GM11168 (cell line): ENCODE measurements at regions not wholly inside any gene's neighbourhood (a gene's known extent, or its start where the extent isn't known, plus 50 kb on each side); places are given as distances from the start of the nearest gene placed in this dataset.
"Not testable (repeated sequence)": the region's sequence is repeated elsewhere in the genome, so short reads cannot be mapped to it uniquely, and the experiment has no call there.

Experiments used
- in situ Hi-C: fragments of 300-500 bp; cut with MboI; formaldehyde crosslinking; loops from one replicate; pipeline ENCODE4 v1.12.0; 2022; ENCODE audit warnings: low sequenced_read_pairs; ENCODE audit not compliant: unreplicated experiment

DNA sequence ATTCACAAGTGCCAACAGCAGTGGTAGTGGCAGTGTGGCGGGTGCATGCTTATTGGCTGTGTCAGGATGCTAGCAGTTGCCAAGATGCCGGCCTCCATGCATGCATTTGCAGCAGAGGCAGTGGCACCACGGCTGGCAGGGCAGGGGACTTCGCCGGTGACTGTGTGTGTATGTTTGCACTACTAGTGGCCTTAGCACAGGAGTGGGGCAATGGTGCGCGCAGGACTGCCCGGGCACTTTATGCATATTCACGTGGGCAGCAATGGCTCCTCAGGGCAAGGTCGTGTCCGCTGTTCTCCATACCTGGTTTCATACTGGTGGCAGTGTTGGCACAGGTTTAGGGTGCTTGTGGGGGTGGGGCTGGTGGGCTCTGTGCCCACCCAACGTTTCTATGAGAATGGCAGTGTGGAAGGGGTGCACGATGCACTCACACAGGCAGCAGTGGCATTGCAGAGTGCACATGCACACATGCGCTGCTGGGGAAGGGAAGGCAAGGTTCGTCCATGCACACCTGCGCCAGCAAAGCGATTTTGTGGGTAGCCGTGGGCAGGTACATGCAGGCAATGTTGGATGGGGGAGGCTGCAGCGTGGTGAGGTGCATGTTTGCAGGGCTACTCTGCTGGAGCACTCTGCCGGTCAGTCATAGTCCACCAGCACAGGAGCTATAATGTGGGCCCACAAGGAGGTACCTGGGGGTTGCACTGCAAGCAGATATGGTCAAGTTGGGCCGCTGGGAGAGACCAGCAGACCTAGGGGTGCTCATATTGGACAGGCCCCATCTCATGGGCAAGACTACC, 338.9 kb upstream of the TECRL start:
- in situ Hi-C loops, result no loop called here

DNA sequence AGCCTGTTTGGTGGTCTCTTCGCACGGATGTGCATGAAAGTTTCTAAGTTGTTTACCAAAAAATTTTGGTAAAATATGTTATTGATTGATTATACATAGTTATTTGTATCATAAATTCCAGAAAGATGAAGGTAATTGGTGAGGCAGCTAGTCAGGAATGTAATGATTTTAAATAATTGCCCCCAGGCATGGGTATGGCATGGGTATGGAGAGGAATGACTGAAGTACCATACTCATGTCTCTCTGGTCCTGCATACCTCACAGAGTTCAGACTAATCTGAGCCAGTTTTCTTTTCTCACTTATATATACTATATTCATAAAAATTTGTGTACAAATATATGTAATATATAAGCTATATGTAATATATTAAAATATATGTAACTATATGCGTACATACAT, 329.0 kb upstream of the TECRL start:
- in situ Hi-C loops, result no loop called here

DNA sequence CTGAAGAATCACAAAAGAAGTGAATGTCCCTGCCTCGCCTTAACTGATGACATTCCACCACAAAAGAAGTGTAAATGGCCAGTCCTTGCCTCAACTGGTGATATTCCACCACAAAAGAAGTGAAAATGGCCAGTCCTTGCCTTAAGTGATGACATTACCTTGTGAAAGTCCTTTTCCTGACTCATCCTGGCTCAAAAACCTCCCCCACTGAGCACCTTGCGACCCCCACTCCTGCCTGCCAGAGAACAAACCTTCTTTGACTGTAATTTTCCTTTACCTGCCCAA, 328.5 kb upstream of the TECRL start:
- in situ Hi-C loops, result not testable (repeated sequence)

DNA sequence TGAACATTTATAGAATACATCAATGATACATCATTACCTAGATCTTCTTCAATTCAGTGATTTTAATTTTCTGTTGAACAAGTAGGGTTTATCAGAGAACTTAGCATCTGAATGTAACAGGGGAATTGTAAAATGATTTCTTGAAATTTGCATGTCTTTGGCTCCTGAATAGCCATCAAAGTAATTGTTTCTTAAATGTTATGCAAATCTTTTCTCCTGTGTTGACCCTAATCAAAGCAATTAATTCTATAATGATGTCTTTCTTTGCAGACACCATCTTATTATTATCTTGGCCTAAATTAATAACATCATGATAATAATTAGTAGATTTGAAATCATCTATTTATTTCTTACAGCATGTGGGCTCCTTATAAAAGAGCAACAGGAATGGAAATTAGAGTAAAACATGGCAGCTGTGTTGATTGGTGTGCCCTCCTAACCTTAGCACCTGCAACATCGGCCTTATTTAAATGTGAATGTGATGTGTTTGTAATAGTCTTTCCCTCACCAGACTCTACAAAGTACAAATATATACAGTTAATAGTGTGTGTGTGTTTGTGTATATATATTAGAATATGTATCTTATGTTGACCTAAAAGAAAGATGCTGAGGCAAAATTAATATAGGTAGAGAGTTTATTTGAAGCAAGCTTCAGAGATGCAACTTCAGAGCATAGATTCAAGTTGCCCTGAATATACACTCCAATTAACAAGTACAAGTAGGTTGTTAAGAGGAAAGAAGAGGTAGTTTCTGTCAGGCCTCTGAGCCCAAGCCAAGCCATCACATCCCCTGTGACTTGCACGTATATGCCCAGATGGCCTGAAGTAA, 328.0 kb upstream of the TECRL start:
- in situ Hi-C loops, result no loop called here

DNA sequence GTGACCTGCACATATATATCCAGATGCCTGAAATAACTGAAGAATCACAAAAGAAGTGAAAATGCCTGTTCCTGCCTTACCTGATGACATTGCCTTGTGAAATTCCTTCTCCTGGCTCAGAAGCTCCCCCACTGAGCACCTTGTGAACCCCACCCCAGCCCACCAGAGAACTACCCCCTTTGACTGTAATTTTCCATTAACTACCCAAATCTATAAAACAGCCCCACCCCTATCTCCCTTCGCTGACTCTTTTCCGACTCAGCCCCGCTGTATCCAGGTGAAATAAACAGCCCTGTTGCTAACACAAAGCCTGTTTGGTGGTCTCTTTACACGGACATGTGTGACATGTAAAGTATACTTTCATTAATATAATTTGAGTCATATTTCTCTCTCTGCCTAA, 320.3 kb upstream of the TECRL start:
- in situ Hi-C loops, result no loop called here

DNA sequence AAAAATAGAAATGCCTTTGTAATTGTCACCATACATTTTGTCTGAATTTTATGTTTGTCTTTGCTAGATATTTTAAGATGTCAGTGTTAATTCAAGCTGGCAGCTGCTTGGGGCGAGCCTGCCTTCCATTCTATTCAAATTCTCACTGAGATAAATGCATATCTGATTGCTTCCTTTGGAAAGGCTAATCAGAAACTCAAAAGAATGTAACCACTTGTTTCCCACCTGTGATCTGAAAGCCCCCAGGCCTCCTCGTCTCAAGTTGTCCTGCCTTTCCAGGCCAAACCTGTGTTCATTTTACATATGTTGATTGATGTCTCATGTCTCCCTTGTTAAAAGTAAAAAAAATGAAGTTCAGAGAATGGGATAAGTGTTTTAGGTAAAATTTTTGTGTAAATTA, 318.7 kb upstream of the TECRL start:
- in situ Hi-C loops, result no loop called here

DNA sequence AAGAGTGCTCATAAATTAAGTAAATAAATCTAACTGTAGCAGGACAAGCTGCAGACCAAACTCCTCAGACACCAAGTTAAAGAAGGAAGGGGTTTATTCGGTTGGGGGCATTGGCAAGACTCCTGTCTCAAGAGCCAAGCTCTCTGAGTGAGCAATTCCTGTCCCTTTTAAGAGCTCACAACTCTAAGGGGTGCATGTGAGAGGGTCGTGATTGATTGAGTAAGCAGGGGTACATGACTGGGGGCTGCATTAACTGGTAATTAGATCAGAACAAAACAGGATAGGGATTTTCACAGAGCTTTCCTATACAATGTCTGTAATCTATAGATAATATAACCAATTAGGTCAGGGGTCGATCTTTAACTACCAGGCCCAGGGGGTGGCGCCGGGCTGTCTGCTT, 318.1 kb upstream of the TECRL start:
- in situ Hi-C loops, result not testable (repeated sequence)

DNA sequence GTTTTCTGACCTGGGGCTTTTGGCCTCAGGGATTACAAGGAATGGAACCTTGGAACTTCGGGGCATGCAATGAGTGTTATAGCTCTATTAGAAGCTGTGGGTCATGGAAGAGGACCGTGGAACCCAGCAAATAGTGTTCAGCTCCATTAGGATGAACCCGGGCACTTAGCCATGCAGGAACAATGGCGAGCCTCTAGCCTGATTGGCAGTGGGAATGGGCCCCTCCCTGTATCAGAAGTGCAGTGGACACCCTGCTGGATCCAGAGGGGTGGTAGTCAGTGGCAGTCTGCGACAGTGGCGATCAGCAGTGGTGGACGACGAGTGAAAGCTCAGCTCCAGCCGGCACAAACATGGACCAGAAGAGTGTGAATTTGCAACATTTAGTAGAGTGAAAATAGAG, 315.4 kb upstream of the TECRL start:
- in situ Hi-C loops, result no loop called here

DNA sequence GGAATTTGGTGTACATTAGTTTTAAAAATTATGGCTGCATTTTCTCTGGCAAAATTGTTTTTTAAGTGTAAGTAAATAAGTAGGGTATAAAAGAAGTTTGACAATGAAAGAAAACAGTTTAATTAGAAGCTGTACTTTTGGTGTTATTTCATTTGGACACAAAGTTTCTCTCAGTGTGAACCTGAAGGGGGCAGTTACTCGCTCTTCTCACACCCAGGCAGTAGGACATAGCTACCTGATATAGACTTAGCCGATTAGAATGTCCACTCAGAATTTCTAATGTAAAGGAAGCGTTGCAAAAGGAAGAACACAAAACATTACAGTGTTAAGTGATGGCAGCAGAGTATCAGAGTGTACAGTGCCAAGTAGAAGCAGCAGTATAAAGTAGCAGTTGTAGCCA, 311.9 kb upstream of the TECRL start:
- in situ Hi-C loops, result no loop called here

DNA sequence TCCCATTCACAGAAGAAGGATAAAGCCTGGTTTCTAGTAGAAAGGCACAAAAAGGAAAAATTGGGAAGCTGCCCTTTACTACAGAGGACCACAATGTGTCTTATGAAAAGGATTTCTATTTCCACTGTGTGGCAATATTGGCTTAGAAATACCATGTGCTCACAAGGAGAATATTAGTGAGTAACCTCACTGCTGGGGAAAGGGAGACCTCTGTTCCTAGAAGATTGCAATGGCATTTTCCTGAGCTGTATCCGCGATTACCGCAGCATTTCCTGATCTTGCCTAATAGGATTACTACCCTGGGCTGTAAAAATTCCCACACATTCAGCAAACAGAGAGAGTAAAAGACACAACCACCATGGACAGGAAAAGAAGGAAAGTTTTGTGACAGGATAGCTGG, 308.8 kb upstream of the TECRL start:
- in situ Hi-C loops, result no loop called here

DNA sequence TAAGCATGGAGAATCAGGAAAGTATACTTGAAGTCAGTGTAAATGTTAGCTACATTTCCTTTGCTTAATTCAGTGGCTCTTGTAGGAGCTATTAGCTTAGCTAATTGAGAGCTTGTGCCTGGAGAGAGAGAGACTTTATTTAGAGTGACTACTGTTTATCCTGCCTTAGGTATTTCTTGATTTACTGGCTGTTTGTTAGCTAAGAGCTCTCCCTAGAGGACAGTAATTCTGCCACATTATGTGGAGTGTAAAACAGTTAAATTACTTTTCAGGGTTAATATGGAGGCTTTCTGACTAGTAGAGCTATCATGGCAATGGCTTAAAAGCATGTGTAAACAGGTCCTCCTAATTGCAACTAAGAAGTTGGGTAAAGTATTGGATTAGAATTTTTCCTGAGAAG, 306.5 kb upstream of the TECRL start:
- in situ Hi-C loops, result no loop called here

DNA sequence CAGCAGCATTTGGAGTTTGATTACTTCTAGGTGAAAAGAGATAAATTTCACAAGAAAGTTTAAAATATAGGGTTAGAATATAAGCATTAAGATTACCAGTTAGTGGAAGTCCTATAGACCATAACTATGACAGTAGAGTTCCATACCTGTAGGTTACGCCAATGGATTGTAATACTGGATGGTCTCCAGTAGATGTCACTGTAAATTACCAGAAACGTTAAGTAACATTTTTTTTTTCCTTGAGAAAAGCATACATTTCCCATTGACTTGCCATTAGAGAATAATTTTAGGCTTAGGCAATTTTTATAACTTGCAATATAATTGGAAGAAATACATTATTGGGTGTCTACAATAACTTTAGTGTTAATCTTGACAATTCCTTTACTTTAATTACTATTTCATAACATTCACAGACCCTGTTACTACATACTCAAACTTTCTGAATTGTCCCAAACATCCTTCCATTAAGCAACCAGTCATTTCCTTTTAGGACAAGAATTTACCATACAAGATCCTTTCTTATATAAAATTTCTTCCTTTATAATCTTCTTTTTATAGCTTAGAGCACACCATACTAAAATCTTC, 304.1 kb upstream of the TECRL start:
- in situ Hi-C loops, result no loop called here

DNA sequence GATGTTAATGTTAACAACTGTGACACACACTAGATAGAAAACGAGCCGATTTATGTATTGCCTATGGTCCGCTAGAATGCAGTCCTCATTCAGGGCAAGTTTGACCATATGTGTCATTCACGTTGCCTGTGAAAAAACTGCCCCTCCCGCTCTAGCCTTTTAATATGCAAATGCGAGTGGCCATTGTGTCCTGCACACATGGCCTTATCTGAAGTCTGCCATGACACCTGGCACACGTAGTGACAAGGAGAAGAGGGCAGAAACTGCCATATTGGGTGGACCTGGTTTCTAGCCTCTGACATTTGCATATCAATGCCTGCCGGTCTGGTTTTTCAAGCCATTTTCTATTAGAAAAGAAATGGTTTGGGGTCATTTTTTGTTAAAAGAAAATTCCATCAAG, 303.3 kb upstream of the TECRL start:
- in situ Hi-C loops, result no loop called here

DNA sequence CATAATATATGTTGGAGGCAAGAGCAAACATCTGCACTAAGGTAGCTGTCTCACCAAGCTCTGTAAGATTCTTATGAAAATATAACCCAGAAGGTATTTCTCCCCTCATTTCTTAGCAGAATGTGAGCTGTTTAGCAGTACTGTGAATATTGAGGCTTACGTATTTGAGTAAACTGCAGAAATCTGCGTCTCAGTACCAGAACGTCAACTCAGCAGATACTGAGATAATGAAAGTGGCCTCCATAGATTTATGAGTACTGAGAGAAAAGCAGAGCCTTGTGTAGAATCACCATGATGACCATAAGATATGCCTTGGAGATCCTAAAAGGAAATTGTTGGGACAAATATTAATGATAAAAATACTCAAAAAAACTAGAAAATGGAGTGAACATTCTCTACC, 296.7 kb upstream of the TECRL start:
- in situ Hi-C loops, result no loop called here

DNA sequence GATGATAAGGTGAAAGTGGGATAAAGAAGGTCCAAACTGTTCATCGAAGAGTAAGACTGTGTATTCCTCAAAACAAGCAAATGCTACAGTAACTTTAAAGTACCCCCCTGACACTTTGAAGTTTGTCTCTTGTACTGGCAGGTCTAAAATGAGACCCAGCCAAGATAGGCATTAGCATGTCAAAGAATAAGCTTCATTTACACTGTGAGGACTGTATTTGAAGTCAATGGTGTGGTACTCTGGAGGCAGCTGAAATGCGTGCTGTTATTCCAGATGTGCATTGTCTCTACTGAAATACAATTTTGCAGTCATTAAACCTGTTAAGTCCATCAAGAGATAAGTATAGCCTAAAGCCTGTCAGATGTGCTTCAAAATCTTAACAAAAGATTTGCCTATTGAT, 288.9 kb upstream of the TECRL start:
- in situ Hi-C loops, result no loop called here

DNA sequence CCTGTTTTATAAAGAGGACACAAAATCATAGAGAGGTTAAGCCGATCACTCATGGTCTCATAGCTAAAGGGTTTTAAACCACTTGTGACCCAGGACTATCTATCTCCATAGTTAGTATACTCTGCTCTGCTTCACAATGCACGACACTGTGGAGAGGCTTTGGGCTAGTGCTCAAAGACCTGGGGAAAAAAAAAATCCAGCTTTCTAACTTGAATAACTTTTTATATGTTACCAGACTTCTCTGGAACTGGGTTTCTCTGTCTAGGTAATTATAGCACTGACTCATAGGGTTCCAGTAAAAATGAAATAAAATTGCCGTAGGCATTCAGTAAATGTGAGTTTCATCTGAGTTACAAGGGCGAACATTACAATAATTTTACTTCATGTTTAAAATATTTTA, 273.7 kb upstream of the TECRL start:
- in situ Hi-C loops, result no loop called here

DNA sequence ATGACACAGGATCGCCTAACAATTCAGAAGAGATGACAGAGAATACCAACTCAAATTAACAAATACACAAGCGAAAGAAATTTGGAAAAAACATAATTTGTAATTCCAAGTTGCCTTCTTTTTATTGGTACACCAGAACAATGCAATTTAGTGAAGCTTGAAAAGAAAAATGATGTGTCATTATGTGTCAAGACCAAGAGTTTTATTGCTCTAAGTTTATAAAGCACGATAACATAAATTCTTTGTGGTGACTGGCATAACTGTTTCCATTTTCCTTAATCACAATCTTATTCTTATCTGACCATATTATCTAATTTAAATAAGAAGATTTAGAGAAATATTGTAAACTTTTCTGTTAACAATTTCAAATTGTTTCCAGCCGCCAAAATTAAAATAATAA, 273.2 kb upstream of the TECRL start:
- in situ Hi-C loops, result no loop called here

DNA sequence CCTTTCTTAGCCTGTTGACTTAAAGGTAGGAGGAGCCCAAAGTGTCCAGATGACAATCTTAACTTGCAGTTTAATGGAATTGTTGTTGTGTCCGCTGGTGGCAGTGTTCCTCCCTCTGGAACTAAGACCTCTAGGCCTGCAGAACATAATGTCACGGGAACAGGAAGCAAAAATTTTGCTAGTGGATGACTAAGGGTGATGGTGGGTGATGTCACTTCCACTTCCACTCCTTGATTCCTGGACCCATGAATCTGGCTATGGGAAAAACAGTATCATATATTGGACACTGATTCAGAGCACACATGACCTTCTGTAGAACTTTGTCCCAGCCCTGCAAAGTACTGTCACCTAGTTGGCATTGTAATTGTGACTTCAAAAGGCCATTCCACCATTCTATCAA, 263.9 kb upstream of the TECRL start:
- in situ Hi-C loops, result not testable (repeated sequence)

DNA sequence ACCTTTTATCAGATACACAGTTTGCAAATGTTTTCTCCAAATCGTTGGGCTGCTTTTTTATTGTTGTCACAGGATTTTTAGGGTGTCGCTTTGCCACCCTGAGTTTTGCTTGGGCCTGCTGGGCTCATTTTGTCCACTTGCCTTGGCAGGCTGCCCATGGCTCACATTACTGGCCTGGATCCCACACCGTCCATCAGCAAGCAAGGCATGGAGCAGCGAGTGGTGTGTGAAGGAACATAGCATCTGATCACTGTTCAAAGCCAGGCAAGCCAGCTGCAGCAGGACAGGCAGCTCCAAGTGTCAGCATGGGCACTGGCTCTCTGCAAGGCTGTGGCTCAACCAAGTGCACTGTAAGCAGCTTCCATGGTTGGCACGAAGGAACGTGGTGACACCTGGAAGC, 261.4 kb upstream of the TECRL start:
- in situ Hi-C loops, result no loop called here

DNA sequence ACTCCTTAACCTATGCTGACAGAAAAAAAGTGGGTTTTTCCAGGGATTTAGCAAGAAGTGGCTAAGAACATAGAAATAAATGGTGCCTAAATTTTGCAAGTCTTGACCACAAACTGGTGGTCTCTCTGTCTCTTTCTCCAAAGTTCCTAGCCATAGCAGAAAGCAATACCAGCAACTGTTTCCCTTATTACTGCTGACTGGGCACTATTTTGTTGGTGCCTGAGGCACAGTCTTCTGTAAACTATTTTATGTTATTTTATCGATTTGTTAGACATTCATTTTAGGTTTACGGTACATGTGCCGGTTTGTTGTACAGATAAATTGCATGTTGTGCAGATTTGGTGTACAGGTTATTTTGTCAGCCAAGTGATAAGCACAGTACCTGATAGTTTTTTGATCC, 234.6 kb upstream of the TECRL start:
- in situ Hi-C loops, result no loop called here

DNA sequence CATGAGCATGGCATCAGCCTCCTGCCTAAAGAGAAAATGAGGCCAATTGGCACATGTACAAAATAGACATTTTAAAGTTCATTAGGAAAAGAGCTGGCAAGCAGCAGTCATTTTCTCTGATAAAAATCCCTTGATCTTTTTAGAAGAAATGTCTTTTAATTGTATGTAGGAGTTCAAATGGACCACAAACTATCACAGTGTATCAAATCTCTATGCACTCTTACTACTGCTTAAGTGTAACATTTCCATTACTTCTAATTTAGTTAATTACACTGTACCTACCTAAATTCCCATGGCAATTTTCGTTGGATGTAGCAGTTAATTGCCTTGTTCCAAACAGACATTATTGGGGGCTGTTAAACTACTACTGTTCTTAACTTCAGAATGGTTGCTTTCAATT, 233.7 kb upstream of the TECRL start:
- in situ Hi-C loops, result no loop called here

DNA sequence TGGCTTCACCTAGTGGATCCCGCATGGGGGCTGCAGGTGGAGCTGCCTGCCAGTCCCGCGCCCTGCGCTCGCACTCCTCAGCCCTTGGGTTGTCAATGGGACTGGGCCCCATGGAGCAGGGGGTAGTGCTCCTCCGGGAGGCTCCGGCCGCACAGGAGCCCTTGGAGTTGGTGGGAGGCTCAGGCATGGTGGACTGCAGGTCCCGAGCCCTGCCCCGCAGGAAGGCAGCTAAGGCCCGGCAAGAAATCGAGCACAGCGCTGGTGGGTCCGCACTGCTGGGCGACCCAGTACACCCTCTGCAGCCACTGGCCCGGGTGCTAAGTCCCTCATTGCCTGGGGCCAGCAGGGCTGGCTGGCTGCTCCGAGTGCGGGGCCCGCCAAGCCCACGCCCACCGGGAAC, 231.2 kb upstream of the TECRL start:
- in situ Hi-C loops, result not testable (repeated sequence)
